ENCODE measurements at regions not wholly inside any gene's neighbourhood (a gene's known extent, or its start where the extent isn't known, plus 50 kb on each side); places are given as distances from the start of the nearest gene placed in this dataset.

DNA sequence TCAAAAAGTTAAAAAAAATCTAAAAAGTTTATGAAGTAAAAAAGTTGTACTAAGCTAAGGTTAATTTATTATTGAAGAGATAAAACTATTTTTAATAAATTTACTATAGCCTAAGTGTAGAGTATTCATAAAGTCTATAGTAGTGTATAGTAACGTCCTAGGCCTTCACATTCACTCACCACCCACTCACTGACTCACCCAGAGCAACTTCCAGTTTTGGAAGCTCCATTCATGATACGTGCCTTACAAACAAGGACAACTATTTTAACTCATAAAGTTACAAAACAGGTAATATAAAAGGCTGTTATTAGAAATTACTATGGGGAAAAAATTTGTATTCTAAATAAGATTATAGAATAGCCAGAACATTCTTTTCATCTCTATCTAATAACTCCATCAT is 158.9 kb upstream of the FN1 start:
- TF ChIP-seq SUZ12 (IDR thresholded peaks at IDR 0.05; ENCODE audit: low read depth, low read length) (no peak), ZZZ3 (CRISPR knock-in tag; IDR thresholded peaks at IDR 0.05; ENCODE audit: borderline replicate concordance) (no peak), ZNF557 (CRISPR knock-in tag; IDR thresholded peaks at IDR 0.05) (no peak), MYC (CRISPR knock-in tag; IDR thresholded peaks at IDR 0.05; ENCODE audit: borderline replicate concordance) (no peak), RELA (CRISPR knock-in tag; IDR thresholded peaks at IDR 0.05) (no peak), SP4 (CRISPR knock-in tag; IDR thresholded peaks at IDR 0.05) (no peak)
- TF ChIP-seq, protein P1, sequence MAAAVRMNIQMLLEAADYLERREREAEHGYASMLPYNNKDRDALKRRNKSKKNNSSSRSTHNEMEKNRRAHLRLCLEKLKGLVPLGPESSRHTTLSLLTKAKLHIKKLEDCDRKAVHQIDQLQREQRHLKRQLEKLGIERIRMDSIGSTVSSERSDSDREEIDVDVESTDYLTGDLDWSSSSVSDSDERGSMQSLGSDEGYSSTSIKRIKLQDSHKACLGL (CRISPR knock-in tag; IDR thresholded peaks at IDR 0.05) = no peak
- TF ChIP-seq, protein P2, sequence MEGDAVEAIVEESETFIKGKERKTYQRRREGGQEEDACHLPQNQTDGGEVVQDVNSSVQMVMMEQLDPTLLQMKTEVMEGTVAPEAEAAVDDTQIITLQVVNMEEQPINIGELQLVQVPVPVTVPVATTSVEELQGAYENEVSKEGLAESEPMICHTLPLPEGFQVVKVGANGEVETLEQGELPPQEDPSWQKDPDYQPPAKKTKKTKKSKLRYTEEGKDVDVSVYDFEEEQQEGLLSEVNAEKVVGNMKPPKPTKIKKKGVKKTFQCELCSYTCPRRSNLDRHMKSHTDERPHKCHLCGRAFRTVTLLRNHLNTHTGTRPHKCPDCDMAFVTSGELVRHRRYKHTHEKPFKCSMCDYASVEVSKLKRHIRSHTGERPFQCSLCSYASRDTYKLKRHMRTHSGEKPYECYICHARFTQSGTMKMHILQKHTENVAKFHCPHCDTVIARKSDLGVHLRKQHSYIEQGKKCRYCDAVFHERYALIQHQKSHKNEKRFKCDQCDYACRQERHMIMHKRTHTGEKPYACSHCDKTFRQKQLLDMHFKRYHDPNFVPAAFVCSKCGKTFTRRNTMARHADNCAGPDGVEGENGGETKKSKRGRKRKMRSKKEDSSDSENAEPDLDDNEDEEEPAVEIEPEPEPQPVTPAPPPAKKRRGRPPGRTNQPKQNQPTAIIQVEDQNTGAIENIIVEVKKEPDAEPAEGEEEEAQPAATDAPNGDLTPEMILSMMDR (CRISPR knock-in tag; IDR thresholded peaks at IDR 0.05) = no peak
- TF ChIP-seq, protein P3, sequence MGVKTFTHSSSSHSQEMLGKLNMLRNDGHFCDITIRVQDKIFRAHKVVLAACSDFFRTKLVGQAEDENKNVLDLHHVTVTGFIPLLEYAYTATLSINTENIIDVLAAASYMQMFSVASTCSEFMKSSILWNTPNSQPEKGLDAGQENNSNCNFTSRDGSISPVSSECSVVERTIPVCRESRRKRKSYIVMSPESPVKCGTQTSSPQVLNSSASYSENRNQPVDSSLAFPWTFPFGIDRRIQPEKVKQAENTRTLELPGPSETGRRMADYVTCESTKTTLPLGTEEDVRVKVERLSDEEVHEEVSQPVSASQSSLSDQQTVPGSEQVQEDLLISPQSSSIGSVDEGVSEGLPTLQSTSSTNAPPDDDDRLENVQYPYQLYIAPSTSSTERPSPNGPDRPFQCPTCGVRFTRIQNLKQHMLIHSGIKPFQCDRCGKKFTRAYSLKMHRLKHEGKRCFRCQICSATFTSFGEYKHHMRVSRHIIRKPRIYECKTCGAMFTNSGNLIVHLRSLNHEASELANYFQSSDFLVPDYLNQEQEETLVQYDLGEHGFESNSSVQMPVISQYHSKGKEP (CRISPR knock-in tag; IDR thresholded peaks at IDR 0.05) = no peak
- TF ChIP-seq, protein P4, sequence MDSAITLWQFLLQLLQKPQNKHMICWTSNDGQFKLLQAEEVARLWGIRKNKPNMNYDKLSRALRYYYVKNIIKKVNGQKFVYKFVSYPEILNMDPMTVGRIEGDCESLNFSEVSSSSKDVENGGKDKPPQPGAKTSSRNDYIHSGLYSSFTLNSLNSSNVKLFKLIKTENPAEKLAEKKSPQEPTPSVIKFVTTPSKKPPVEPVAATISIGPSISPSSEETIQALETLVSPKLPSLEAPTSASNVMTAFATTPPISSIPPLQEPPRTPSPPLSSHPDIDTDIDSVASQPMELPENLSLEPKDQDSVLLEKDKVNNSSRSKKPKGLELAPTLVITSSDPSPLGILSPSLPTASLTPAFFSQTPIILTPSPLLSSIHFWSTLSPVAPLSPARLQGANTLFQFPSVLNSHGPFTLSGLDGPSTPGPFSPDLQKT (CRISPR knock-in tag; IDR thresholded peaks at IDR 0.05; ENCODE audit: borderline replicate concordance) = no peak

Data from HepG2 (cell line).